Activated CD8-positive, alpha-beta memory T cell treated with anti-CD3 and anti-CD28 coated beads for 36 hours (primary cell): ENCODE measurements at regions not wholly inside any gene's neighbourhood (a gene's known extent, or its start where the extent isn't known, plus 50 kb on each side); places are given as distances from the start of the nearest gene placed in this dataset.
"Not testable (repeated sequence)": the region's sequence is repeated elsewhere in the genome, so short reads cannot be mapped to it uniquely, and the experiment has no call there.

Experiments used
- CTCF ChIA-PET: fragments of 350-600 bp; sonication (Branson Sonifier 250); formaldehyde crosslinking; loops from one replicate; lab custom pipeline; 2021; ENCODE audit warnings: antibody characterized with exemption; lab: Charles Lee
- POLR2A ChIA-PET: fragments of 350-600 bp; sonication (Branson Sonifier 250); formaldehyde crosslinking; loops from one replicate; lab custom pipeline; 2021; ENCODE audit warnings: antibody characterized with exemption; lab: Charles Lee

DNA sequence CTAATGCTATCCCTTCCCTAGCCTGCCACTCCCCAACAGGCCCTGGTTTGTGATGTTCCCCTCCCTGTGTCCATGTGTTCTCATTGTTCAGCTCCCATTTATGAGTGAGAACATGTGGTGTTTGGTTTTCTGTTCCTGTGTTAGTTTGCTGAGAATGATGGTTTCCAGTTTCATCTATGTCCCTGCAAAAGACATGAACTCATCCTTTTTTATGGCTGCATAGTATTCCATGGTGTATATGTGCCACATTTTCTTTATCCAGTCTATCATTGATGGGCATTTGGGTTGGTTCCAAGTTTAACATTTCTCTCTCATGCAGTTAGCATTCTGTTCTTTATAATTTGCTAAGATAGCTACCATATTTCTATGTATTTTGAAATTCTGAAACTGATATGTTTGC, 287.0 kb downstream of the KIF20B start:
- POLR2A ChIA-PET = not testable (repeated sequence)
- CTCF ChIA-PET = interaction anchor here (0.6 kb wide), 1 partner anchor 1081 kb away, joined by 4 read pairs; no protein-coding TSS in a partner anchor

DNA sequence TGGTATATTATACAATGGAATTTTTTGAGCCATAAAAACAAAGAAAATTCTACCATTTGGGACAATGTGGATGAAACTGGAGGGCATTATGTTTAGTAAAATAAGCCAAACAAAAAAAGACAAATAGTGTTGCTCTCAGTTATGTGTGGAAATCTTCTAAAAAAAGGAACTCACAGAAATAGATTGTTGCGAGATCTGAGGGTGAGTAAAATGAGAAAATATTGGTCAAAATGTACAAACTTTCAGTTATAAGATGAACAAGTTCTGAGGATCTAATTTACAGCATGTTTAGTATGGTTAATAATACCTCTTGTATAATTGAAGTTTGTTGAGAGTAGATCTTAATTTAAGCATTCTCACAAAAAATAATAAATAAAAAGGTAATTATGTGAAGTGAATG, 291.2 kb downstream of the KIF20B start:
- ChIA-PET POLR2A (no interaction called here), CTCF (no interaction called here)

DNA sequence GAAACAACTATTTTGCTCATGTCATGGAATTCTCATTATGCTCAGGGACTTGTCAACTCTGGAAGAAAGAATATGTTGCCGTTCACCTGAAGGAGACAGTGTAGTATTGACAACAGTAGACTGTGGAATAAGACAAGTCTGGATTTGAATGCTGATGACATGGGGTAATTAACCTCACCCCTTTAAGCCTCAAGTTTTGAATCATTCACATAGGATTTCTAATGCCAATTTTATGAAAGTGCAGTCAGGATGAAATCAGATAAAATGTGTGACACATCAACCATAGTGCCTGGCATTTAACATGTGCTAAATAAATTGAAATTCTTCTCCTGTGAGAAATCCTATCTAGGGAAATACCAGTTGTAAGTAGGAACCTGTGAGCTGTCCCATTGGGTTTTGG, 305.8 kb downstream of the KIF20B start:
- ChIA-PET CTCF (interaction anchor here (0.6 kb wide), 1 partner anchor 1052 kb away, joined by 3 read pairs; no protein-coding TSS in a partner anchor), POLR2A (no interaction called here)

DNA sequence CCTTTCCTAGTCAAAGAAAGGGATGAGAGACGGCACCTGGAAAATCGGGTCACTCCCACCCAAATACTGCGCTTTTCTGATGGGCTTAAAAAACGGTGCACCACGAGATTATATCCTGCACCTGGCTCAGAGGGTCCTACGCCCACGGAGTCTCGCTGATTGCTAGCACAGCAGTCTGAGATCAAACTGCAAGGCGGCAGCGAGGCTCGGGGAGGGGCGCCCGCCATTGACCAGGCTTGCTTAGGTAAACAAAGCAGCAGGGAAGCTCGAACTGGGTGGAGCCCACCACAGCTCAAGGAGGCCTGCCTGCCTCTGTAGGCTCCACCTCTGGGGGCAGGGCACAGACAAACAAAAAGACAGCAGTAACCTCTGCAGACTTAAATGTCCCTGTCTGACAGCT, 309.9 kb downstream of the KIF20B start:
- CTCF ChIA-PET, POLR2A ChIA-PET: not testable (repeated sequence)

DNA sequence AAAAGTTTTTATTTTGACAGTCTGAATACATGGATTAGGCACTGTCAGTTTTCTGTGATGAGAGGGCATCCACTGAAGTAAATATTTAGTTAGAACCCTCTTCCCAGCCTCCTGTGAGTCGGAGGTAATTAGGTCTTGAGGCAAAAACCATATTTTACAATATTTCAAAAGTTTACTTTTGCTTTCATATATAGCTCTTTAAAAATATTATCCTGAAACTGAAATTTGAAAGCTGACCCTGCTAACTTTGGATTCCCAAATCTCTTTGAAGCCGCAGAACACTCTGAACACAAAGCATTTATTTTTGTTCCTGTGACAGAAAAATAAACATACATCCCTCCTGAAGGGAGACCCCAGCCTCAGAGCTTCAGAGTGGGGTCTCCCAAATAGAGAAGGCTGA, 317.4 kb downstream of the KIF20B start:
- ChIA-PET POLR2A (no interaction called here), CTCF (no interaction called here)

DNA sequence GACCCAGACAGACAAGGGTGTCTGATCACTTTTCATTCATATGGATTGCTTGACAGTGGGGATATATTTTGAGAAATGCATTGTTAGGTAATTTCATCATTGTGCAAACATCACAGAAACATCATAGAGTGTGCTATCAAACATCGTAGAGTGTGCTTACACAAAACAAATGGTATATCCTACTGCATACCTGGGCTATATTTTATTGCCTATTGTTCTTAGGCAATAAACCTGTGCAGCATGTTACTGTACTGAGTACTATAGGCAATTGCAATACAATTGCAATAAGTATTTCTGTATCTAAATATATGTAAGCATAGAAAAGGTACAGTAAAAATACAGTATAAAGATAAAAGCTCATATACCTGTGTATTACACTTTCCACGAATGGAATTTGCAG, 319.1 kb downstream of the KIF20B start:
- POLR2A ChIA-PET = no interaction called here
- CTCF ChIA-PET = no interaction called here

DNA sequence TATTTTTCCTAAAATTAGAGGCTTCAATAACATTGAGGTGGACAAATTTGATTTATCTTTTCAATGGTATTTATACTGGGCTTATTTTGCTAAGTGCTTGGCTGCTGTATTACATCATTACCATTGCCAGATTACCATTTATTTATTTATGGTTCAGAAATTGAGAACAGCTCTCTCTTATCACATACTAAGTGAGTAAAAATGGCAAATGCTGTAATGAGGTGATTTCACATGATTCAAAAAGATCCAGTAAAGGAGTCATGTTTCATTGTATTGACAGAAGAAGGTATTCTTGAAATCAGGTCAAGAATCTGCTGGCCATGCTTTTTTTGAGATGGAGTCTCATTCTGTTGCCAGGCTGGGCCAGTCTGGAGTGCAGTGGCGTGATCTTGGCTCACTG, 322.6 kb downstream of the KIF20B start:
- ChIA-PET POLR2A (no interaction called here), CTCF (no interaction called here)

DNA sequence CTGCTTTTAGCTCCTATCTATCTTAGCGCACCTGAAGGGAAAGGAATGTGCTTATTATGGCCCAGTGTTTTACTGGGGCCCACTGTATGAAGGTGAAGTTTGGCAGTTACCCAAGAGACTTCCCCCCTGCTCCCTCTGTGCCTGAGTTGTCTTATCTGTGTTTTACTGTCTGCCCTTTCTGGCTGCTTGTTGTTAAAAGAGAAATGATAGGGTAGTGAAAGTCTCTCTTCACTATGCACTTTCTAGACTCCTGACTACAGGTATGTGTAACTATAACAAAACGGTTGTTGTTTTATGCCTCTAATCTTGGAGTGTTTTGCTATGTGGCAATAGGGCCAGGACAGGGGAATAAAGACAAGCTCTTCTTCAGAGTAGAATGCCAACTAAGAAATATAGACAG, 326.9 kb downstream of the KIF20B start:
- ChIA-PET CTCF (no interaction called here), POLR2A (no interaction called here)

DNA sequence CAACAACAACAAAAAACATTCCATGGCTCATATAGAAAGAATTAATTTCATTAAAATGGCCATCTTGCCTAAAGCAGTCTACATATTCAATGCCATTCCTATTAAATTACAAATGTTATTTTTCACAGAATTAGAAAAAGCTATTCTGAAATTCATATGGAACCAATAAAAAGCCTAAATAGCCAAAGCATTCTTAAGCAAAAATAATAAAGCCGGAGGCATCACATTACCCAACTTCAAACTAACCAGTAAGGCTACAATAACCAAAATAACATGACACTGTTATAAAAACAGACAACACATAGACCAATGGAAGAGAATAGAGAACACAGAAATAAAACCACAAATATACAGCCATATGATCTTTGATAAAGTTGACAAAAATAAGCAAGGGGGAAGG, 330.4 kb downstream of the KIF20B start:
- POLR2A ChIA-PET = no interaction called here
- CTCF ChIA-PET = no interaction called here

DNA sequence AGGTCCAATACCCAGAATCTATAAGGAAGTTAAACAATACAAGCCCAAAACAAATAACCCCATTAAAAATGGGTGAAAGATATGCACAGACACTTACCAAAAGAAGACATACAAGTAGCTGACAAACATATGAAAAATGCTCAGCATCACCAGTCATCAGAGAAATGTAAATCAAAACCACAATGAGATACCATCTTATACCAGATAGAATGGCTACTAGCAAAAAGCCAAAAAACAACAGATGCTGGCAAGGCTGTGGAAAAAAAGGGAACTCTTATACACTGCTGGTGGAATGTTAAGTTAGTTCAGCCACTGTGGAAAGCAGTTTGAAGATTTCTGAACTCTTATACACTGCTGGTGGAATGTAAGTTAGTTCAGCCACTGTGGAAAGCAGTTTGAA, 331.1 kb downstream of the KIF20B start:
- ChIA-PET POLR2A (no interaction called here), CTCF (no interaction called here)

DNA sequence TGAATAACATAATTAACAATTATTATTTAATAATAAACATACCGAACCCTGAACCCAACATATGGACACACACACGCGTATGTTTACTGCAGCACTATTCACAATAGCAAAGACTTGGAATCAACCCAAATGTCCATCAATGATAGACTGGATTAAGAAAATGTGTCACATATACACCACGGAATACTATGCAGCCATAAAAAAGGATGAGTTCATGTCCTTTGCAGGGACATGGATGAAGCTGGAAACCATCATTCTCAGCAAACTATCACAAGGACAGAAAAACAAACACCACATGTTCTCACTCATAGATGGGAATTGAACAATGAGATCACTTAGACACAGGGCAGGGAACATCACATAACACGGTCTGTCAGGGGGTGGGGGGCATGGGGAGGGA, 333.5 kb downstream of the KIF20B start:
- CTCF ChIA-PET, POLR2A ChIA-PET: not testable (repeated sequence)

DNA sequence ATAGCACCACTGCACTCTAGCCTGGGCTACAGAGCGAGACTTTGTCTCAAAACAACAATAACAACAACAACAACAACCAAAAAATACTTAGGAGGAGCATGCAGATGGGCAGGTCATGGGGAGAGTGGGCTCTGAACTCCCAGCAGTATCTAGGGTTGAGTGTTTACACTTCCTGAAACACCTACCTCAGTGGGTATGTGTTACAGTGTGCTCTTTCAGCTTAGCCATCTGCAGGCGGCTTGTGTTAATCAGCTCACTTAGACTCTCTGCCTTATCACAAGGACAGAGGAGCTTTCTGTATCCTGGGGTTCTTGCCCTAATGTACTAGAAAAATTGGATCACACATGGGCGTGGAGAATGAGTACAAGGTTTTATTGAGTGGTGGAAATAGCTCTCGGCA, 340.2 kb downstream of the KIF20B start:
- ChIA-PET CTCF (no interaction called here), POLR2A (no interaction called here)

DNA sequence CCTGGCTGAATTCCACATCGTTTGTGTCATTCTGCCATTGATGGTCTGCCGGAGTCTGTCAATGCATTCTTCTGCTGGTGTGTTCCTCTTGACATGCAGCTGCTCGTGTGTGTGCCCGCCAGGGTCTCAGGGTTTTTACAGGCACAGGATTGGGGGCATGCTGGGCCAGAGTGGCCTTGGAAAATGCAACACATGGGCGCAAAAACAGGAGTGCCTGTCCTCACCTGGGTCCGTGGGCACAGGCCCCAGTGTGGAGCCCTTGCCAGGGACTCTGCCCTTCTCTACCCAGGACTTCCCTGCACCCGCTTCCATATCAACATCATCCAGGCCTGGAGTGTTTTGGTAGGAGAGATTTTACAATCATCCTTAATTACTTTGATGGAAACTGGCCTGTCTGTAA, 340.7 kb downstream of the KIF20B start:
- CTCF ChIA-PET = no interaction called here
- POLR2A ChIA-PET = no interaction called here

DNA sequence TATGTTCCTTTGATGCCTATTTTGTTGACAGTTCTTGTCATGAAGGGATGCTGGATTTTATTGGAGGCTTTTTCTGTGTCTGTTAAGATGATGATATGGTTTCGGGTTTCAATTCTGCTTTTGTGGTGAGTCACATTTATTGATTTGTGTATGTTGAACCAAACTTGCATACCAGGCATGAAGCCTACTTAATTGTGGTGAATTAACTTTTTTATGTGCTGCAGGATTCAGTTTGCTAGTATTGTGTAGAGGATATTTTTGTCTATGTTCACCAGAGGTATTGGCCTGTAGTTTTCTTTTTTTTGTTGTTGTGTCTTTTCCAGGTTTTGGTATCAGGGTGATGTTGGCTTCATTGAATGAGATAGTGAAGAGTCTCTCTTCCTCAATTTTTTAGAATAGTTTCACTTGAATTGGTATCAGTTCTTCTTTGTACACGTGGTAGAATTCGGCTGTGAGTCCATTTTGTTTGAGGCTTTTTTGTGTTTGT, 345.9 kb downstream of the KIF20B start:
- CTCF ChIA-PET = no interaction called here
- POLR2A ChIA-PET = no interaction called here

DNA sequence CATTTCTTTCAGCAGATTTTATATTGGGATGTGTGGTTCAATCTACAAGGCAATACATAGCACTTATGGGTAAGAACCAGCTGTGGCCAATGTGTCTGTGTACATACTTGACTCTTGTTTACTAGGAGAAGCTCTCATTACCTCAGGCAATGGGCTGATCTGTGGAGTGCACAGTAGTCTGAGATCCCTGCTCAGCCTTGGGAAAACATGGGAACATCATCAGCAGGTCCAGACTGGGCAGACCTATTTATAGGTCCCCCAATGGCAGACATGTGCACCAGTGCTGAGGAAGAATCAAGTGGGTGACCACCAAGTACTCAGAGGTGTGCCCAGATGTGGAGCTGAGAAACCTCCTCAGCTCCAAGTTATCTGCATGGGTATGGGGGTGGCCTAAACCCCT, 349.7 kb downstream of the KIF20B start:
- POLR2A ChIA-PET = no interaction called here
- CTCF ChIA-PET = interaction anchor here (0.6 kb wide), 1 partner anchor 21 kb away, joined by 4 read pairs; no protein-coding TSS in a partner anchor

DNA sequence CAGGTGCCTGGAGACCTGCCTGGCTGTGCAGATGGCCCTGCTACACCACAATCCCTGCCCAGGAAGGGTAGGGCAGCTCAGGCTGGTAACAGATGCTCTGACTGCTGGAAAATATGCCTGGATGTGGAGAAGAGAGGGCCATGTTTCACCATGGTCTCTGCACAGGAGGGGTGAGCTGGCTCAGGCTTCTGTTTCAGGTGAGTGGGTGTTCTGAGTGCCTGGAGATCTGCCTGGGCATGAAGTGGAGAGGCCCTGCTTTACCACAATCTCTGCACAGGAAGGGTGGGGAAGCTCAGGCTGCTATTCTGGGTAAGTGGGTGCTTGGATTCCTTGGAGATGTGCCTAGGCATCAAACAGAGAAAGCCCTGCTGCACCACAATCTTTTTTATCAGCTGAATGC, 350.1 kb downstream of the KIF20B start:
- POLR2A ChIA-PET = no interaction called here
- CTCF ChIA-PET = no interaction called here

DNA sequence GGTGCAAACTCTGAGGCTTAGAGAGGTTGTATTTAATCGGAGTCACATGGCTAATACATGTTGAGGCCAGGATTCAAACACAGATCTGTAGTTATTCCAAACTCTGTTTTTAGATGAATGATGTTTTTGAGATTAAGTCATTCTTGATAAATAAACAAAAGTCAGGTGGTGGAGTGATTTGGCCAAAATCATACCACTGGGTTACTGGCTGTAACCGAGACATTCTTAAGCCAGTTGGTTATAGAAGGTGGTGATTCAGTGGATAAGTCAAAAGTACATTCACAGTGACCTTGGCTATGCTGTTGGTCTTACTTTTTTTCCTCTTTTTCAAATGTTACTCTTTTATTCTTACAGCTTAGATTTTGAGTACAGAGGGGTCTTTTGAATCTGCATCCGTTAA, 361.4 kb downstream of the KIF20B start:
- CTCF ChIA-PET = no interaction called here
- POLR2A ChIA-PET = no interaction called here

DNA sequence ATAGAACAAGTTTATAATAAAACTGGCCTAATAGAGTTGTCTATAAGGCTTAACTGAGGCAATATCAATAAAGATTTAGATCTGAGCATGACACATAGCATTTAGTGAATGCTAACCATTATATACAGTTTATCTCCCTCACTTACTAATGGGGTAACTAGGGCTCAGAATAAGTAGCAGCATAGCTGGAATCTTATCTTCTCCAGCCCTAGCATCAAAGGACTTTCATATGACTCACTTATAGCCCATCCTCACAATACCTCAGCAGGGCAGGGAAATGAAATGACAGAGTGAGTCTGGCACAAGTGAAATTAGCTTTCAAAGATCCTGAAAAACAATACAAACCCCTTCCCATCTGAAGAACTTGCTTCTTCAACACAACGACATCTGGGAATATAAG, 362.9 kb downstream of the KIF20B start:
- CTCF ChIA-PET = no interaction called here
- POLR2A ChIA-PET = no interaction called here

DNA sequence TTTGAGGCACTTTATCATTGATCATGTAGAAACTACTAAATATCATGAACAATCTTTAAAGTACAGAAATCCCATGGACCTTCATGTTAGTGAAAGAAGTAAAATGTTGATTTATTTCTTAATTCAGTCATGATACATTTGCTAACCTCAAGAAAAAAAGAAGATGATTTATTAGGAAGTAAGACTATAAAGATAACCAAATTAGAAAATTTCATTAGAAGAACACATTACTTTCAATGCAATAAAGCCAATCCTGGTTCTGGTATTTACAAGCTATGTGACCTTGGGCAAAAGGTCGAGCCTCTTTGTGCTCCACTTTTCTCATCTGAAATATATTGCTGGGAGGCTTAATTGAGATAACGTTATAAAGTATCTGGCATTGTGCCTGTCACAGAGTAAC, 365.0 kb downstream of the KIF20B start:
- POLR2A ChIA-PET = no interaction called here

DNA sequence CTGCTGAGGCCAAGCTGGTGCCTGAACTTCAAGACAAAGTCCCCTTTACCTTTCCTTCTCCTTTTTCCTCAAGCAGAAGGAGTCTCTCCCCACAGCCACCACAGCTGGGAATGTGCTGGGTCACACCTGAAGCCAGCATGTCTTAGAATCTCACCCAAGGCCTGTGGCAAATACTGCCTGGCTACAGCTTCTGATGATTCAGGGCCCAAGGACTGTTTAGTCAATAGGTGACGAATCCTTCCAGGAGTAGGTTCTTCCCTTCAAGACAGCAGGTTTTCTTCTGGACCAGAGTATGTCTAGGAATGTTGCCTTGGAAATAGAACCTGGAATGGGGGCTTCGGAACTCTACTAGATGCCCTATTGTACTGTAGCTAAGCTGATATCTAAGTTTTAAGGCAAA, 374.6 kb downstream of the KIF20B start:
- POLR2A ChIA-PET = no interaction called here
- CTCF ChIA-PET = no interaction called here

More for the DNA sequence above, 365.0 kb downstream of the KIF20B start:
- CTCF ChIA-PET = no interaction called here

DNA sequence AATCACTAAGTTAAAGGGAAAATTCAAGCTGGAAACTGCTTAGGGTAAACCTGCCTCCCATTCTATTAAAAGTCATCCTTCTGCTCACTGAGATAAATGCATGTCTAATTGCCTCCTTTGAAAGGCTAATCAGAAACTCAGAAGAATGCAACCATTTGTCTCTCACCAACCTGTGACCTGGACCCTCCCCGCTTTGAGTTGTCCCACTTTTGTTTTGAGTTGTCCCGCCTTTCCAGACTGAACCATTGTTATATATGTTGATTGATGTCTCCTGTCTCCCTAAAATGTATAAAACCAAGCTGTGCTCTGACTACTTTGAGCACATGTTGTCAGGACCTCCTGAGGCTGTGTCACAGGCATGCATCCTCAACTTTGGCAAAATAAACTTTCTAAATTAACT, 378.4 kb downstream of the KIF20B start:
- CTCF ChIA-PET = no interaction called here
- POLR2A ChIA-PET = no interaction called here

DNA sequence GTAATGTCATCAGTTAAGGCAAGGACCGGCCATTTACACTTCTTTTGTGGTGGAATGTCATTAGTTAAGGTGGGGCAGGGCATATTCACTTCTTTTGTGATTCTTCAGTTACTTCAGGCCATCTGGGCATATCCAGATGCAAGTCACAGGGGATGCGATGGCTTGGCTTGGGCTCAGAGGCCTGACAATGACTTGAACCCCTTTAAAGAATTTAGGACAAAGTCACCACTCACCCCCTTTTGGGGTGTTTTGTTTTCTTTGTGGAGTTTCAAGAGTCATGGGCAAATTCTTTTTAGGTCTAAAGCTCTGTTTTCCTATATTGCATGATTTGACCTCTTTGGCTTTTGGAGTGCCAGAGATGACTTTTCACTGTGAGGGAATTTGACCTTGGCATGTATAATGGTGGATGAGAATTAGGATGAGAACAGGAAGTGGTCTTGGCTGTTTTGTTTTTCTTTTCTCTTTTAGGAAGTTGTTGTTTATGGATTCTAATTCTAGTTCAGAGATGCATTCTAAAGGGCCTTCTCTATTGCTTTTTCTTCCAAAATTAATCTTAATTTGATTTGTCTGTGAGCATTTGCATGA, 385.3 kb downstream of the KIF20B start:
- CTCF ChIA-PET = not testable (repeated sequence)

More for the DNA sequence above, 385.3 kb downstream of the KIF20B start:
- POLR2A ChIA-PET = not testable (repeated sequence)
